ENCODE measurements at regions not wholly inside any gene's neighbourhood (a gene's known extent, or its start where the extent isn't known, plus 50 kb on each side); places are given as distances from the start of the nearest gene placed in this dataset.

- H3K36me3 ChIP-seq: no peaks in the 10 kb centered on the region
- H3K27me3 ChIP-seq (ENCODE audit: low read depth): peaks cover 85% of the 10 kb centered on the region
- no peak overlapping the region for H3K27ac ChIP-seq (replicated peaks)
- intact Hi-C loops (cut with micrococcal nuclease): no loop called here
- TF ChIP-seq CTCF (IDR thresholded peaks at IDR 0.05; ENCODE audit: borderline replicate concordance): no peak
- no peak for DNase-seq
- no peak overlapping the region for H3K4me3 ChIP-seq
- no peaks in the 10 kb centered on the region for H3K9me3 ChIP-seq (replicated peaks)
- no peaks in the 10 kb centered on the region for H3K4me1 ChIP-seq
Observed at GRCh38 chr12:89838833-89839232, 130.2 kb upstream of the ATP2B1 start.

GRCh38 chr12:89836026-89836425, 127.4 kb upstream of the ATP2B1 start:
- H3K4me1 ChIP-seq: no peaks in the 10 kb centered on the region
- H3K27me3 ChIP-seq (ENCODE audit: low read depth): peaks cover 85% of the 10 kb centered on the region
- no peak for TF ChIP-seq CTCF (IDR thresholded peaks at IDR 0.05; ENCODE audit: borderline replicate concordance)
- no peaks in the 10 kb centered on the region for H3K9me3 ChIP-seq (replicated peaks)
- DNase-seq: no peak
- intact Hi-C loops (cut with micrococcal nuclease): no loop called here
- no peak overlapping the region for H3K4me3 ChIP-seq
- no peaks in the 10 kb centered on the region for H3K36me3 ChIP-seq
- H3K27ac ChIP-seq (replicated peaks): no peak overlapping the region

- TF ChIP-seq CTCF (IDR thresholded peaks at IDR 0.05; ENCODE audit: borderline replicate concordance): no peak
- DNase-seq: no peak
- no peak overlapping the region for H3K27ac ChIP-seq (replicated peaks)
- H3K4me1 ChIP-seq: no peaks in the 10 kb centered on the region
- H3K9me3 ChIP-seq (replicated peaks): no peaks in the 10 kb centered on the region
- H3K4me3 ChIP-seq: no peak overlapping the region
- intact Hi-C loops (cut with micrococcal nuclease): no loop called here
- H3K36me3 ChIP-seq: no peaks in the 10 kb centered on the region
- peaks cover 80% of the 10 kb centered on the region for H3K27me3 ChIP-seq (ENCODE audit: low read depth)
Observed at GRCh38 chr12:89834676-89835075, 126.0 kb upstream of the ATP2B1 start.

GRCh38 chr12:89833337-89834252, 125.0 kb upstream of the ATP2B1 start:
- no peaks in the 10 kb centered on the region for H3K9me3 ChIP-seq (replicated peaks)
- H3K4me3 ChIP-seq: no peak overlapping the region
- H3K36me3 ChIP-seq: no peaks in the 10 kb centered on the region
- no peak for DNase-seq
- intact Hi-C loops (cut with micrococcal nuclease): no loop called here
- H3K27me3 ChIP-seq (ENCODE audit: low read depth): peaks cover 76% of the 10 kb centered on the region
- H3K27ac ChIP-seq (replicated peaks): no peak overlapping the region
- no peaks in the 10 kb centered on the region for H3K4me1 ChIP-seq
- no peak for TF ChIP-seq CTCF (IDR thresholded peaks at IDR 0.05; ENCODE audit: borderline replicate concordance)

GRCh38 chr12:89832336-89832735, 123.7 kb upstream of the ATP2B1 start:
- TF ChIP-seq CTCF (IDR thresholded peaks at IDR 0.05; ENCODE audit: borderline replicate concordance): no peak
- intact Hi-C loops (cut with micrococcal nuclease): no loop called here
- Histone ChIP-seq H3K27me3 (ENCODE audit: low read depth) (peaks cover 74% of the 10 kb centered on the region), H3K9me3 (replicated peaks) (no peaks in the 10 kb centered on the region), H3K36me3 (no peaks in the 10 kb centered on the region), H3K27ac (replicated peaks) (no peak overlapping the region), H3K4me3 (no peak overlapping the region), H3K4me1 (no peaks in the 10 kb centered on the region)
- no peak for DNase-seq

Data from left ventricle myocardium inferior (tissue), 1 donor.